B cell (primary cell): ENCODE measurements at regions not wholly inside any gene's neighbourhood (a gene's known extent, or its start where the extent isn't known, plus 50 kb on each side); places are given as distances from the start of the nearest gene placed in this dataset.

Experiments
- ATAC-seq: fragments of 200-7000 bp; cut with Tn5 transposase; one replicate; pipeline ENCODE4 v1.10.0; 2021; ENCODE audit warnings: low read depth, mild to moderate bottlenecking, moderate number of reproducible peaks, moderate library complexity
- CTCF ChIA-PET: fragments of 350-600 bp; sonication (Branson Sonifier 250); formaldehyde crosslinking; loops from one replicate; lab custom pipeline; 2021; ENCODE audit warnings: antibody characterized with exemption, inconsistent platforms; lab: Charles Lee
- POLR2A ChIA-PET: fragments of 350-600 bp; sonication (Branson Sonifier 250); formaldehyde crosslinking; loops from one replicate; lab custom pipeline; 2021; ENCODE audit warnings: antibody characterized with exemption; lab: Charles Lee
- DNase-seq: peaks from one replicate; pipeline ENCODE4 v3.0.0; 2013
- H2AFZ ChIP-seq: 2 replicates; pipeline ENCODE4 v1.6.1; 2012; ENCODE audit warnings: mild to moderate bottlenecking, low read depth, low read length; ENCODE audit not compliant: insufficient read depth, poor library complexity, severe bottlenecking
- H3K27ac ChIP-seq, 2 donors: 1 replicate in 1 of 2; 2 replicates in 1 of 2; pipeline ENCODE4 v1.5.1; 2012 to 2013; ENCODE audit warnings: low read length in 2 of 2, mild to moderate bottlenecking in 2 of 2, moderate library complexity in 1 of 2
- H3K27me3 ChIP-seq, 4 experiments: fragments of 200-600 bp in 1 of 4; sonication (generic) in 1 of 4; replicated peaks in 1 of 4; 1 replicate in 2 of 4; 2 replicates in 2 of 4; pipeline versions ENCODE4 v1.6.1 to v1.7.0; 2013 to 2016; ENCODE audit warnings: low read length in 3 of 4, mild to moderate bottlenecking in 2 of 4, mixed read lengths in 1 of 4, moderate library complexity in 1 of 4; ENCODE audit not compliant: insufficient read depth in 4 of 4, control insufficient read depth in 3 of 4; ENCODE audit errors: control extremely low read depth in 1 of 4
- H3K36me3 ChIP-seq, 2 experiments: replicated peaks in 1 of 2; 1 replicate in 1 of 2; 2 replicates in 1 of 2; pipeline versions ENCODE4 v1.6.1 to v1.7.1; 2013; ENCODE audit warnings: low read length in 1 of 2; ENCODE audit not compliant: insufficient read depth in 2 of 2, control insufficient read depth in 1 of 2; ENCODE audit errors: control extremely low read depth in 1 of 2, extremely low read depth in 1 of 2
- H3K4me1 ChIP-seq, 2 donors: fragments of 200-600 bp in 1 of 2; sonication (generic) in 1 of 2; 1 replicate in 1 of 2; 2 replicates in 1 of 2; pipeline versions ENCODE4 v1.5.1 to v1.6.1; 2013 to 2017; ENCODE audit warnings: low read length in 2 of 2; ENCODE audit not compliant: control insufficient read depth in 2 of 2, insufficient read depth in 2 of 2
- H3K4me2 ChIP-seq: replicated peaks from 2 replicates; pipeline ENCODE3; 2012; ENCODE audit warnings: mild to moderate bottlenecking, low read depth, low read length; ENCODE audit not compliant: poor library complexity, severe bottlenecking
- H3K4me3 ChIP-seq, 5 experiments: fragments of 200-600 bp in 1 of 5; sonication (generic) in 1 of 5; 1 replicate in 3 of 5; 2 replicates in 2 of 5; pipeline versions ENCODE4 v1.5.1 to v1.7.0; 2011 to 2016; ENCODE audit warnings: low read length in 4 of 5, mild to moderate bottlenecking in 4 of 5, low read depth in 2 of 5, control low read depth in 1 of 5, moderate library complexity in 1 of 5; ENCODE audit not compliant: insufficient read depth in 1 of 5; ENCODE audit errors: control extremely low read depth in 1 of 5, extremely low read depth in 1 of 5
- H3K79me2 ChIP-seq: fragments of 200-600 bp; sonication (generic); one replicate; pipeline ENCODE4 v1.6.0; 2016; ENCODE audit warnings: low read length; ENCODE audit not compliant: control insufficient read depth, insufficient read depth
- H3K9ac ChIP-seq: fragments of 200-600 bp; sonication (generic); 2 replicates; pipeline ENCODE4 v1.6.1; 2017; ENCODE audit warnings: mild to moderate bottlenecking, low read length, moderate library complexity
- H3K9me3 ChIP-seq, 3 donors: one replicate each; pipeline versions ENCODE4 v1.6.1 to v1.7.1; 2013; ENCODE audit warnings: low read length in 2 of 3; ENCODE audit not compliant: control insufficient read depth in 2 of 3, insufficient read depth in 1 of 3; ENCODE audit errors: control extremely low read depth in 1 of 3
- H4K20me1 ChIP-seq: 2 replicates; pipeline ENCODE4 v1.6.0; 2012; ENCODE audit warnings: mild to moderate bottlenecking, low read length; ENCODE audit not compliant: insufficient read depth, control insufficient read depth, poor library complexity, severe bottlenecking
- H3K27ac Mint-ChIP-seq: one replicate; pipeline ENCODE4 v1.8.0; 2021; ENCODE audit warnings: mixed read lengths
- H3K27me3 Mint-ChIP-seq: one replicate; pipeline ENCODE4 v1.8.0; 2021; ENCODE audit warnings: mixed read lengths
- H3K4me1 Mint-ChIP-seq: one replicate; pipeline ENCODE4 v1.8.0; 2021; ENCODE audit warnings: mixed read lengths
- H3K4me3 Mint-ChIP-seq: one replicate; pipeline ENCODE4 v1.8.0; 2021; ENCODE audit warnings: mixed read lengths
- H3K9me3 Mint-ChIP-seq: one replicate; pipeline ENCODE4 v1.8.0; 2022; ENCODE audit warnings: mixed read lengths; ENCODE audit not compliant: insufficient read depth
- EZH2 ChIP-seq: IDR thresholded peaks from 2 replicates; pipeline ENCODE4 v1.6.1; 2012; ENCODE audit warnings: borderline replicate concordance, low read depth, mild to moderate bottlenecking, moderate library complexity, low read length; ENCODE audit not compliant: insufficient read depth, poor library complexity, severe bottlenecking
- WGBS: methylation state at CpG from one replicate; pipeline ENCODE4 v1.1.5; 2013; ENCODE audit warnings: missing lambda C conversion rate; ENCODE audit not compliant: insufficient coverage; 5-methylcytosine and 5-hydroxymethylcytosine counted together
- intact Hi-C: fragments of 100-400 bp; cut with micrococcal nuclease; formaldehyde crosslinking; loops from one replicate; pipeline ENCODE4 v1.10.0; 2022
- TF ChIP-seq, protein P1 (sequence below): fragments of 200-600 bp; IDR thresholded peaks from one replicate; pipeline ENCODE4 v1.8.0; 2022; ENCODE audit warnings: antibody characterized with exemption, mild to moderate bottlenecking

DNA sequence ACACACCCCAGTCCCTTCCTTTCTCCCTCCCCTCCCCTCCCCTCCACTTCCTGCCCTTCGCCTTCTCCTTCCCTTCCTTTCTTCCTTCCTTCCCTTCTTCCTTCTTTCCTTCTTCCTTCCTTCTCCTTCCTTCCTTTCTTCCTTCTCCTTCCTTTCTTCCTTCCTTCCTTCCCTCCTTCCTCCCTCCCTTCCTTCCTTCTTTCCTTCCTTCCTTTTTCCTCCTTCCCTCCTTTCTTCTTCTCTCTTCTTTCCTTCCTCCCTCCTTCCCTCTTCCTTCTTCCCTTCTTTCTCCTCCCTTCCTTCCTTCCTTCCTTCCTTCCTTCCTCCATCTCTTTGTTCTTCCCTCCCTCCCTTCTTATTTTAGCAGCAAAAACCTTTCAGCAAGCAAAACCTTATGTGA, 162.1 kb downstream of the EFNB1 start:
- Histone ChIP-seq H3K9me3 (no peaks in the 10 kb centered on the region), H3K9ac (no peak overlapping the region), H3K4me3 (no peak overlapping the region), H3K4me1 (no peaks in the 10 kb centered on the region), H3K79me2 (no peaks in the 10 kb centered on the region), H3K36me3 (no peaks in the 10 kb centered on the region), H2AFZ (no peak overlapping the region), H3K27me3 (no peaks in the 10 kb centered on the region), H3K4me2 (no peak overlapping the region), H4K20me1 (no peaks in the 10 kb centered on the region), H3K27ac (no peak overlapping the region)
- 67% methylated on average over 1 of the region's 1 CpG for WGBS
- POLR2A ChIA-PET = no interaction called here
- ATAC-seq (no peak), DNase-seq (no peak)
- Mint-ChIP-seq H3K27ac (no peak overlapping the region), H3K9me3 (no peaks in the 10 kb centered on the region), H3K27me3 (peaks cover 3% of the 10 kb centered on the region), H3K4me3 (no peak overlapping the region), H3K4me1 (no peaks in the 10 kb centered on the region)
- intact Hi-C loops = no loop called here
- TF ChIP-seq, protein P1, sequence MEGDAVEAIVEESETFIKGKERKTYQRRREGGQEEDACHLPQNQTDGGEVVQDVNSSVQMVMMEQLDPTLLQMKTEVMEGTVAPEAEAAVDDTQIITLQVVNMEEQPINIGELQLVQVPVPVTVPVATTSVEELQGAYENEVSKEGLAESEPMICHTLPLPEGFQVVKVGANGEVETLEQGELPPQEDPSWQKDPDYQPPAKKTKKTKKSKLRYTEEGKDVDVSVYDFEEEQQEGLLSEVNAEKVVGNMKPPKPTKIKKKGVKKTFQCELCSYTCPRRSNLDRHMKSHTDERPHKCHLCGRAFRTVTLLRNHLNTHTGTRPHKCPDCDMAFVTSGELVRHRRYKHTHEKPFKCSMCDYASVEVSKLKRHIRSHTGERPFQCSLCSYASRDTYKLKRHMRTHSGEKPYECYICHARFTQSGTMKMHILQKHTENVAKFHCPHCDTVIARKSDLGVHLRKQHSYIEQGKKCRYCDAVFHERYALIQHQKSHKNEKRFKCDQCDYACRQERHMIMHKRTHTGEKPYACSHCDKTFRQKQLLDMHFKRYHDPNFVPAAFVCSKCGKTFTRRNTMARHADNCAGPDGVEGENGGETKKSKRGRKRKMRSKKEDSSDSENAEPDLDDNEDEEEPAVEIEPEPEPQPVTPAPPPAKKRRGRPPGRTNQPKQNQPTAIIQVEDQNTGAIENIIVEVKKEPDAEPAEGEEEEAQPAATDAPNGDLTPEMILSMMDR = no peak
- no peak for TF ChIP-seq EZH2
- CTCF ChIA-PET = no interaction called here

DNA sequence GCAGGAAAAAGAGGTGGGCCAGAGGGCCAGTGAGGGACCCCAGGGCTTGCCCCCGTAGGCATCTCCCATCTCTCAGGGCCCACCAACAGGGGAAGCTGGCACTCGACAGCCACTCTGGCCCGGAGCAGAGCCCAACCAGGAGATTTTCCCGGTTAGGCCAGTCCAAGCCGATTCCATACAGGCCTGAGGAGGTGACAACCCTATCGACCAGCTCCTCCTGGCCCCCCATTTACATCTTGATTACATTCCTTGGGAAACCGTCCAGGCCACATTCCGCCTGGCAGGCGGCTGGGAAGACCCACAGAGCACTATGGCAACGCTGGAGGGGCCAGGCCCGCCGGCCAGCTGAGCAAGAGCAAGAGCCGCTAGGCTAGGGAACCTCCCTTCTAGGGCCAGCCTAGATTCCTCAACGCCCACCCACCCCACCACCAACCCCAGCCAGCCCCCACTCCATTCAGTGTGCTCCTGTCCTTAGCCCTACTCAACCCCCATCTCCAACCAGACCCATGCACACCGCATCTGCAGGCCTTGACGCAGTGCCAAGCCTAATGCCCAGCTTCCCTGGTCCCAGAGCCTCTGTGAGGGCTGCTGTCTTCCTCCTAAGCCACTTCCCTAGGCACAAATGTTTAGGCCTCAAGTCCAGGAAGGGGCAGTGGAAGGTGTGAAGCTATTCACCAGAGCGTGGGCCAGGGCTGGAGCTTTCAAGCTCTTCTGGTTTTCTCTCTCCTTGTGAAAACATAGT, 161.2 kb downstream of the EFNB1 start:
- no peak overlapping the region for H3K9ac ChIP-seq
- Mint-ChIP-seq H3K4me1 (no peaks in the 10 kb centered on the region), H3K4me3 (no peak overlapping the region), H3K27ac (no peak overlapping the region), H3K27me3 (no peaks in the 10 kb centered on the region), H3K9me3 (no peaks in the 10 kb centered on the region)
- DNase-seq (no peak), ATAC-seq (no peak)
- H3K79me2 ChIP-seq = no peaks in the 10 kb centered on the region
- no peak overlapping the region for H3K4me2 ChIP-seq
- H3K27ac ChIP-seq = no peak overlapping the region
- CTCF ChIA-PET = no interaction called here
- intact Hi-C loops = no loop called here
- H3K4me3 ChIP-seq = no peak overlapping the region
- H3K27me3 ChIP-seq = no peaks in the 10 kb centered on the region
- TF ChIP-seq, protein P1 = no peak
- TF ChIP-seq EZH2 = no peak
- no peaks in the 10 kb centered on the region for H3K36me3 ChIP-seq
- H3K9me3 ChIP-seq = no peaks in the 10 kb centered on the region
- H4K20me1 ChIP-seq = no peaks in the 10 kb centered on the region
- WGBS = 84% methylated on average over 12 of the region's 17 CpGs
- POLR2A ChIA-PET = no interaction called here
- no peak overlapping the region for H2AFZ ChIP-seq
- H3K4me1 ChIP-seq = no peaks in the 10 kb centered on the region
